ENCODE measurements at regions not wholly inside any gene's neighbourhood (a gene's known extent, or its start where the extent isn't known, plus 50 kb on each side); places are given as distances from the start of the nearest gene placed in this dataset.

DNA sequence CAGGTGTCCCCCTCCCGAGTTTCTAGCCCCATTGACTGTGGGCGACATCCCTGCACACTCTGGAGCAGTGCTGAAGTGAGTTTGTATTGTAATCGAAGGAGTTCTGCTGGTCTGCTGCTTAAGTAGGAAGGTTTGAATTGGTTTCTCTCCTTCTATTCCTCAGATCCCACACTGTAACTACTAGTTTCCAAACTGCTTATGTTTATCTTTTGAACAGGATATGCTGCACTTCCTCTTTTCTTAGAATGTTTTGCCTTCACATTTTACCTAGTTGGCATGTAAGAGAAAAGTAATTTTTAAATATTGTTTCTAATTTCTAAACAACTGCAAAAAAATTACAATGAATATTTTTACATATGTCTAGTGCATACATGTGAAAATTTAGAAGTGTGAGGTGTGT, 511.8 kb downstream of the KLF12 start:
- no peak for DNase-seq
- H3K4me1 Mint-ChIP-seq, result no peaks in the 10 kb centered on the region

DNA sequence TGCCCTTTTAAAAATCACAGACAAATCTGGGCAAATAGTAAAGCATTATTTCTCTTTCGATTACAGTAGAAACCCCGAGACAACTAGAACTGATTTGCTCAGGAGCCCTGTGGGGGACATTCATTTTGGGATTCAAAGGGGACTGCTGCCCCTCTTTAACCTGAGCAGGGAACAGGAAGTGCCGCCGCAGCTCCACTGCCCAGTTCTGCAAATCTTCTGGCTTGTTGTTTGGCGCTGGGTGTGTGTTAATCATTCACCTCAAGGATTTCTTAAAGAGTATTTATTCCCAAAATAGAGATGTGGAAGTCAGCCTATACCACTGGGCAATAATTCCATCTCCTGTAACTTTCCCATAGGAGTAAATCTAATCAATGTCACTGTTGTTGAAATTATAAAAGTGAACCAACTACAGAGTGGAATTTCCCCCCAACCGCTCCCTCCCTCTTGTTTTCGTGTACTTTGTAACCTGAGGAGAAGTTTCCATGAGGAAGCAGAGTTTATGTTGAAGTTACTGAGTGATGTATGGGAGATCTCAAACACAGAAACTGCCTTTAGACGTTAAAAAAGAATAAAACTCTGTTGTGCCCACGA, 515.8 kb downstream of the KLF12 start:
- ATAC-seq (ENCODE audit: low read depth), result no peak

More for the DNA sequence above, 511.8 kb downstream of the KLF12 start:
- ChIA-PET CTCF (no interaction called here), POLR2A (no interaction called here)
- no peak overlapping the region for H3K4me3 Mint-ChIP-seq
- H3K27me3 Mint-ChIP-seq, result peaks cover 5% of the 10 kb centered on the region
- no peak overlapping the region for H3K27ac Mint-ChIP-seq
- no peaks in the 10 kb centered on the region for H3K9me3 Mint-ChIP-seq
- intact Hi-C loops (cut with micrococcal nuclease), result no loop called here
- TF ChIP-seq, protein P1, sequence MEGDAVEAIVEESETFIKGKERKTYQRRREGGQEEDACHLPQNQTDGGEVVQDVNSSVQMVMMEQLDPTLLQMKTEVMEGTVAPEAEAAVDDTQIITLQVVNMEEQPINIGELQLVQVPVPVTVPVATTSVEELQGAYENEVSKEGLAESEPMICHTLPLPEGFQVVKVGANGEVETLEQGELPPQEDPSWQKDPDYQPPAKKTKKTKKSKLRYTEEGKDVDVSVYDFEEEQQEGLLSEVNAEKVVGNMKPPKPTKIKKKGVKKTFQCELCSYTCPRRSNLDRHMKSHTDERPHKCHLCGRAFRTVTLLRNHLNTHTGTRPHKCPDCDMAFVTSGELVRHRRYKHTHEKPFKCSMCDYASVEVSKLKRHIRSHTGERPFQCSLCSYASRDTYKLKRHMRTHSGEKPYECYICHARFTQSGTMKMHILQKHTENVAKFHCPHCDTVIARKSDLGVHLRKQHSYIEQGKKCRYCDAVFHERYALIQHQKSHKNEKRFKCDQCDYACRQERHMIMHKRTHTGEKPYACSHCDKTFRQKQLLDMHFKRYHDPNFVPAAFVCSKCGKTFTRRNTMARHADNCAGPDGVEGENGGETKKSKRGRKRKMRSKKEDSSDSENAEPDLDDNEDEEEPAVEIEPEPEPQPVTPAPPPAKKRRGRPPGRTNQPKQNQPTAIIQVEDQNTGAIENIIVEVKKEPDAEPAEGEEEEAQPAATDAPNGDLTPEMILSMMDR (IDR thresholded peaks at IDR 0.05), result no peak
- no peak for ATAC-seq (ENCODE audit: low read depth)
- H3K36me3 Mint-ChIP-seq (ENCODE audit: low read depth), result no peaks in the 10 kb centered on the region

DNA sequence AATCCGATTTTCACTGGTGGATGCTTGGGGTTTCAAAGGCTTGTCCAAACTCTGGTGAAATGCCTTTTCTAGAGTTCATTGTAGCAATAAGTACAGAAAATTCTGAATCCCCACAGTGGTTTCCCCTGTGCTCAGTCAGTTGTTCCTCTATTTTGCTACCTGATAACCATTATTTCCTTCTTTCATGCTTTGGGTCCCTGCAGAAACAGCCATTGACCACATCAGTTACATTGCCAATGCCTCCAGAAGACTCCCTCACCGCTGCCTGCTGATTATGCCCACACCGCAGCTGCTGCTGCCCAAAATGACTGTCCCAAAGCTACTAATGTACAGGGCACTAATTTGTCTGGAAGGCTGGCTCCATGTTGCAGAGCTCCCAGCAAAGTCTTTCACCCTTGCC, 517.3 kb downstream of the KLF12 start:
- POLR2A ChIA-PET, result no interaction called here

More for the DNA sequence above, 515.8 kb downstream of the KLF12 start:
- Mint-ChIP-seq H3K4me3 (no peak overlapping the region), H3K27me3 (peaks cover 2% of the 10 kb centered on the region), H3K27ac (no peak overlapping the region), H3K4me1 (no peaks in the 10 kb centered on the region), H3K36me3 (ENCODE audit: low read depth) (no peaks in the 10 kb centered on the region), H3K9me3 (no peaks in the 10 kb centered on the region)
- TF ChIP-seq, protein P1 (IDR thresholded peaks at IDR 0.05), result no peak
- DNase-seq, result no peak
- ChIA-PET POLR2A (no interaction called here), CTCF (no interaction called here)
- intact Hi-C loops (cut with micrococcal nuclease), result no loop called here

DNA sequence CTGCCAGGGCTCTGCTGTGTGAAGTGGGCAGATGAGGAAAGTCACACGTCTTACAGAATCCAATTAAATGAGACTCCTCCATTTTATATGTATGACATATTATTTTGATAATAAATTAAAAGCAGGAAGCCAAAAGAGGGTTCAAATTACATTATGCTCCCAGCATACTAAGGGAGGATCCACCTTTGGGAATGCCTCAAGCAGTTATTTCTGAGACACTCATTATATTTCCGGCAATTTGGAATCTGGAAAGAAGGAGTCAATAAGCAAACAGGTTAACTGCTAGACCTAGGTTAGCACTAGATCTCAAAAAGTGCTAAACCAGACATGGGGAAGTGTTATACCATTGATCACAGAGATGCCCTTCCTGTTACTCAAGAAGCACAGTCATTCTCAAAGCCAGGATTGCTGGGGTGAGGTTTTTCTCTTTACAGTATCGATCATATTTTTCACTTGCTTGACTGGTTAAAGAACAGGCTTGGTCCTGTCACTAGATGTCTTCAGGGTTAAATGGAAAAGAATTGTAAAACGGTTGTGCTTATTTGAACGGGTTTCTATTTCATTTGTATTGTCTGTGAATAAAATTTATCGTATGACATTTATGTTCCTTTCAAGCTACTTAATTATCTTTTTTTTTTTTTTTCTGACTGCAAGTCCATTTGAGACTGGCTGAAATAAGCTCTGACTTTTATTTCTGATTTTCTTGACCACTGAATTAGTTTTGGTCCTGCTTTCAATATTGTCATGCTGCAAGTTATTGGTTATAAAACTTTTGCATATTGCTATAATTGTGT, 523.2 kb downstream of the KLF12 start:
- Mint-ChIP-seq H3K4me3 (no peak overlapping the region), H3K36me3 (ENCODE audit: low read depth) (no peaks in the 10 kb centered on the region), H3K9me3 (no peaks in the 10 kb centered on the region), H3K27me3 (peaks cover 2% of the 10 kb centered on the region), H3K4me1 (no peaks in the 10 kb centered on the region), H3K27ac (no peak overlapping the region)
- ATAC-seq (ENCODE audit: low read depth) (no peak), DNase-seq (no peak)
- TF ChIP-seq, protein P1 (IDR thresholded peaks at IDR 0.05), result no peak
- CTCF ChIA-PET, result no interaction called here
- POLR2A ChIA-PET, result no interaction called here
- intact Hi-C loops (cut with micrococcal nuclease), result no loop called here

More for the DNA sequence above, 517.3 kb downstream of the KLF12 start:
- intact Hi-C loops (cut with micrococcal nuclease), result no loop called here
- H3K4me3 Mint-ChIP-seq, result no peak overlapping the region
- no peak overlapping the region for H3K27ac Mint-ChIP-seq
- H3K4me1 Mint-ChIP-seq, result no peaks in the 10 kb centered on the region
- CTCF ChIA-PET, result no interaction called here
- no peak for ATAC-seq (ENCODE audit: low read depth)
- DNase-seq, result no peak
- H3K36me3 Mint-ChIP-seq (ENCODE audit: low read depth), result no peaks in the 10 kb centered on the region
- H3K9me3 Mint-ChIP-seq, result no peaks in the 10 kb centered on the region
- TF ChIP-seq, protein P1 (IDR thresholded peaks at IDR 0.05), result no peak
- peaks cover 2% of the 10 kb centered on the region for H3K27me3 Mint-ChIP-seq

DNA sequence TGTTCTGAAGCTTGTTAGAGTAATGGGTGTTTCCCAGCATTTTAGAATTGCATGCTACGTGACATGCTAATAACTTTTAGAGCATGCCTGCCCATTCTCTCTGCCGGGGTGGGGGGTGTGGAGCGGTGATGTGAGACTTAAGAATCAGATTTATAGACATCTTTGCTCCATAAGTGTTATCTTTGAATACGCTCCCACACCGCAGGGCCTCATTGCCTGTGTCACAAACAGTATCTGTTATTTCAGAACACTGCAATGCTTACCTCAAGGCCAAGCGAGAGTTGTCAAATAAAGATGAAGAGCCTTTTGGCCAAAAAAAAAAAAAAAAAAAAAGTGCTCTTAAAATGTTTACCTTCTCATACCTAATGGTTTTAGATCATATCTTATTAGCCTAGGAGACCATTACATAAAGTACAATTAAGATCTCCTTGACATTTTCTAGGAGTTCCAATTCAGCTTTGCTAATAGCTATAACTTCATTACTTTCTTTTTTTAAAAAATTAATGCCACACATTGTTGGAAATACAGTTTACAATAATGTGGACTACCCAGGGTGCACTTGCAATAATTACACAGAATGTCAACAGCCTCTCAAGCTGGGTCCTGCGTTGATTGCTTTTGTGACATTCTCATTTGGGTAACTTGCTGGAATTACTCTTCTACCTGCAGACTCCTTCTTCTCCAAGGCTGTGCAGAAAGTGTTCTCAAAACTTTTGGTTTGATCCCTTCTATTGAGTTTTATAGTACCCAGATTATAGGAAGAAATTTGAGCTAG, 525.3 kb downstream of the KLF12 start:
- DNase-seq (no peak), ATAC-seq (ENCODE audit: low read depth) (no peak)
- Mint-ChIP-seq H3K4me1 (no peaks in the 10 kb centered on the region), H3K27me3 (no peaks in the 10 kb centered on the region), H3K36me3 (ENCODE audit: low read depth) (no peaks in the 10 kb centered on the region), H3K4me3 (no peak overlapping the region), H3K27ac (no peak overlapping the region), H3K9me3 (no peaks in the 10 kb centered on the region)
- POLR2A ChIA-PET, result no interaction called here
- intact Hi-C loops (cut with micrococcal nuclease), result no loop called here
- CTCF ChIA-PET, result no interaction called here
- TF ChIP-seq, protein P1 (IDR thresholded peaks at IDR 0.05), result no peak

Data from activated B cell treated with CpG ODN at 0.5 μM for 24 hours (primary cell).